Lung (tissue), 11 donors: ENCODE measurements at regions not wholly inside any gene's neighbourhood (a gene's known extent, or its start where the extent isn't known, plus 50 kb on each side); places are given as distances from the start of the nearest gene placed in this dataset.

Experiments
- ATAC-seq: fragments of 200-7000 bp; cut with Tn5 transposase; one replicate; pipeline ENCODE4 v1.9.1; 2020; ENCODE audit warnings: moderate number of reproducible peaks; ENCODE audit not compliant: insufficient read depth, low FRiP score
- DNase-seq, 3 donors: peaks; one replicate each; pipeline ENCODE4 v3.0.0-alpha.2; 2013 to 2017
- H3K27ac ChIP-seq, 2 donors: one replicate each; pipeline ENCODE4 v1.5.1; 2013; ENCODE audit warnings: mild to moderate bottlenecking in 2 of 2, moderate library complexity in 2 of 2, control low read depth in 1 of 2, inconsistent platforms in 1 of 2, low read depth in 1 of 2, low read length in 1 of 2
- H3K27me3 ChIP-seq, 3 donors: one replicate each; pipeline ENCODE4 v1.5.1; 2013; ENCODE audit warnings: low read length in 2 of 3; ENCODE audit not compliant: control insufficient read depth in 3 of 3, insufficient read depth in 3 of 3
- H3K36me3 ChIP-seq, 4 donors: one replicate each; pipeline ENCODE4 v1.5.1; 2013; ENCODE audit warnings: low read length in 4 of 4, mild to moderate bottlenecking in 1 of 4, moderate library complexity in 1 of 4; ENCODE audit not compliant: control insufficient read depth in 4 of 4, insufficient read depth in 4 of 4
- H3K4me1 ChIP-seq, 5 donors: one replicate each; pipeline ENCODE4 v1.5.1; 2013; ENCODE audit warnings: low read length in 5 of 5, mild to moderate bottlenecking in 2 of 5, moderate library complexity in 1 of 5; ENCODE audit not compliant: control insufficient read depth in 5 of 5, insufficient read depth in 5 of 5
- H3K4me3 ChIP-seq: one replicate; pipeline ENCODE4 v1.5.1; 2013; ENCODE audit warnings: mild to moderate bottlenecking, control low read depth, moderate library complexity
- H3K9ac ChIP-seq, 2 donors: one replicate each; pipeline ENCODE4 v1.5.1; 2013; ENCODE audit warnings: low read length in 2 of 2, control low read depth in 1 of 2; ENCODE audit not compliant: insufficient read depth in 1 of 2
- H3K9me3 ChIP-seq, 4 donors: one replicate each; pipeline ENCODE4 v1.5.1; 2013; ENCODE audit warnings: low read length in 3 of 4, mild to moderate bottlenecking in 1 of 4, moderate library complexity in 1 of 4; ENCODE audit not compliant: control insufficient read depth in 4 of 4, insufficient read depth in 3 of 4
- WGBS, 2 donors: extraction: QIAGEN DNeasy Blood & Tissue Kit; methylation state at CpG; one replicate each; pipeline ENCODE4 v1.1.7; 2013; 5-methylcytosine and 5-hydroxymethylcytosine counted together
- TF ChIP-seq, protein P1 (sequence below): IDR thresholded peaks from 2 replicates; pipeline ENCODE4 v1.5.1; 2012; ENCODE audit warnings: mild to moderate bottlenecking; ENCODE audit errors: control extremely low read depth, extremely low read depth
- donor health status: control.
- donor health status: control.
- donor health status: Bipolar disorder and iron deficiency.
- donor health status: healthy.
- donor health status: DM: yes; HTN: yes; CAD: no.

DNA sequence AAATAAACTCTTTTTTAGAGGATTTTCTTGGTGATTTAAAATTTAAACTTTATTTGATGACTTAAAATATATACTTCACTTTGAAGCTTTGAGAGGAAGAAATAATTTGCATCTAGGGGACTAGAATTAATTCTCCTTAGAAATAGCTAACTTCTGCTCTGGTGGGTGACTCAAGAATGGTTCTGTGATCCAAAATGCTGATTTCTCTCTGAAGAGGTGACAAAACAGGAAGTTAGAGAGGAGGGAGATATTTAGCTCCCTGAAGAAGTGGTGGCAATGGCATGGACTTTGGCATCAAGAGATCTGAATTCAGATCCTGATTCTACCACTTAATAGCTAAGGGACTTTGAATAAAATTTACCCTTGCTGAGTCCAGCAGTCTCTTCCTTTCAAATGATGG is 125.8 kb upstream of the ATP1B1 start:
- DNase-seq: no peak
- H3K36me3 ChIP-seq: no peaks in the 10 kb centered on the region
- TF ChIP-seq, protein P1, sequence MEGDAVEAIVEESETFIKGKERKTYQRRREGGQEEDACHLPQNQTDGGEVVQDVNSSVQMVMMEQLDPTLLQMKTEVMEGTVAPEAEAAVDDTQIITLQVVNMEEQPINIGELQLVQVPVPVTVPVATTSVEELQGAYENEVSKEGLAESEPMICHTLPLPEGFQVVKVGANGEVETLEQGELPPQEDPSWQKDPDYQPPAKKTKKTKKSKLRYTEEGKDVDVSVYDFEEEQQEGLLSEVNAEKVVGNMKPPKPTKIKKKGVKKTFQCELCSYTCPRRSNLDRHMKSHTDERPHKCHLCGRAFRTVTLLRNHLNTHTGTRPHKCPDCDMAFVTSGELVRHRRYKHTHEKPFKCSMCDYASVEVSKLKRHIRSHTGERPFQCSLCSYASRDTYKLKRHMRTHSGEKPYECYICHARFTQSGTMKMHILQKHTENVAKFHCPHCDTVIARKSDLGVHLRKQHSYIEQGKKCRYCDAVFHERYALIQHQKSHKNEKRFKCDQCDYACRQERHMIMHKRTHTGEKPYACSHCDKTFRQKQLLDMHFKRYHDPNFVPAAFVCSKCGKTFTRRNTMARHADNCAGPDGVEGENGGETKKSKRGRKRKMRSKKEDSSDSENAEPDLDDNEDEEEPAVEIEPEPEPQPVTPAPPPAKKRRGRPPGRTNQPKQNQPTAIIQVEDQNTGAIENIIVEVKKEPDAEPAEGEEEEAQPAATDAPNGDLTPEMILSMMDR: no peak
- H3K4me1 ChIP-seq: peaks cover 0 to 13% (median 4%) of the 10 kb centered on the region in 5 donors
- no peak overlapping the region for H3K4me3 ChIP-seq
- H3K27ac ChIP-seq: no peak overlapping the region
- no peak overlapping the region for H3K9ac ChIP-seq
- H3K9me3 ChIP-seq: no peaks in the 10 kb centered on the region
- no peaks in the 10 kb centered on the region for H3K27me3 ChIP-seq
- no peak for ATAC-seq

- ATAC-seq (no peak), DNase-seq (no peak)
- 76 to 78% methylated on average over 4 of the region's 4 CpGs for WGBS, 2 donors
- H3K36me3 ChIP-seq: no peaks in the 10 kb centered on the region
- H3K27me3 ChIP-seq: no peaks in the 10 kb centered on the region
- H3K4me1 ChIP-seq: peaks cover 0 to 5% (median 0%) of the 10 kb centered on the region in 5 donors
- no peak overlapping the region for H3K9ac ChIP-seq
- H3K9me3 ChIP-seq: no peaks in the 10 kb centered on the region
- no peak overlapping the region for H3K4me3 ChIP-seq
- TF ChIP-seq, protein P1: no peak
- no peak overlapping the region for H3K27ac ChIP-seq
Observed at GRCh38 chr1:168982778-168983177, 123.7 kb upstream of the ATP1B1 start.

DNA sequence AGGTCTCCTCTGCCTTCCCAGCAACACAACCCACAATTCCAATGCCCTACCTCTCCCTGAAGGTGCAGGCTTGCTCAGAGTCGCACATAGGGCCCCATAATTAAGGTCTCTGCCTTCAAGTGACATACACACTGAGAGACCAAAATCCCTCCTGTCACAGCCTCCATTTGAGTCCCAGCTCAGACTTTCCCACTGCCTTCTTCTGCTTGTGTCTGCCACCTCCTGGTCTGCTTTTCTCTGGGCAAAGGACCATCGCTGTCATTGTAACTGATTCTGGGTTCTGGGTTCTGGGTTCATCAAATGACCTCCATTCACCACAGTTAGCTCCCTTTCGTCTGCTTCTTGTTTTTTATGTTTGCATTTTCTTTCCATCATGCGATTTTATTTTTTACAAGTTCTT is 119.2 kb upstream of the ATP1B1 start:
- no peak overlapping the region for H3K4me3 ChIP-seq
- H3K9me3 ChIP-seq: no peaks in the 10 kb centered on the region
- no peaks in the 10 kb centered on the region for H3K27me3 ChIP-seq
- WGBS, 2 donors: 95 to 96% methylated on average over 4 of the region's 4 CpGs
- no peak overlapping the region for H3K9ac ChIP-seq
- H3K36me3 ChIP-seq: no peaks in the 10 kb centered on the region
- no peak overlapping the region for H3K27ac ChIP-seq
- no peak for DNase-seq
- TF ChIP-seq, protein P1: no peak
- no peak for ATAC-seq
- no peaks in the 10 kb centered on the region for H3K4me1 ChIP-seq

DNA sequence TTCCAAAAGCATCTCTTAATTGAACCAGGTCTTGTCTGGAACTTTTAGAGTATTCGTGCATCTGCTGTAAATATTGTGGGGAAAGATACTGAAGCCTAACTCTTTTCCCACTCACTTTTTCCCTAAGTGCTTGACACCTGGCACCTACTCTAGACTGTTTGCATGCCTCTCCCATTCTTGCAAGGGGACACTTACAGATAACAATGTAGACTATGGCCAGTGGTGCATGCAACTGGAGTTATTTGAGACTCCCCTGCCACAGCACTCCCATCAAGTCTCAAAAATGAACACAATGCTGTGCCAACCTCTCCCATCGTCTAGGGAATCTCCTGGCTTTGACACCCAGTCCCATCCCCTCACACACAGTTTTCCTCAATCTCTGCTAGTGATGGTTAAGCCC is 118.6 kb upstream of the ATP1B1 start:
- H3K27me3 ChIP-seq: no peaks in the 10 kb centered on the region
- no peaks in the 10 kb centered on the region for H3K4me1 ChIP-seq
- no peak overlapping the region for H3K27ac ChIP-seq
- DNase-seq: no peak
- no peak overlapping the region for H3K9ac ChIP-seq
- no peak overlapping the region for H3K4me3 ChIP-seq
- ATAC-seq: no peak
- WGBS, 2 donors: 72 to 84% methylated on average over 2 of the region's 2 CpGs
- no peaks in the 10 kb centered on the region for H3K9me3 ChIP-seq
- TF ChIP-seq, protein P1: no peak
- H3K36me3 ChIP-seq: no peaks in the 10 kb centered on the region
